ES-I3 (cell line): ENCODE measurements at regions not wholly inside any gene's neighbourhood (a gene's known extent, or its start where the extent isn't known, plus 50 kb on each side); places are given as distances from the start of the nearest gene placed in this dataset.

ENCODE experiments used
- H3K36me3 ChIP-seq: 2 replicates; pipeline ENCODE4 v1.6.1; 2013; ENCODE audit warnings: mild to moderate bottlenecking, low read length, control low read depth, moderate library complexity; ENCODE audit not compliant: insufficient read depth
- H3K4me1 ChIP-seq: 2 replicates; pipeline ENCODE4 v1.6.1; 2013; ENCODE audit warnings: mild to moderate bottlenecking, control low read depth, low read length; ENCODE audit not compliant: insufficient read depth
- H3K9ac ChIP-seq: 2 replicates; pipeline ENCODE4 v1.6.1; 2013; ENCODE audit warnings: low read depth, mild to moderate bottlenecking, low read length, moderate library complexity
- H3K9me3 ChIP-seq: 2 replicates; pipeline ENCODE4 v1.6.1; 2013; ENCODE audit warnings: mild to moderate bottlenecking, low read length, moderate library complexity; ENCODE audit not compliant: control insufficient read depth, insufficient read depth

DNA sequence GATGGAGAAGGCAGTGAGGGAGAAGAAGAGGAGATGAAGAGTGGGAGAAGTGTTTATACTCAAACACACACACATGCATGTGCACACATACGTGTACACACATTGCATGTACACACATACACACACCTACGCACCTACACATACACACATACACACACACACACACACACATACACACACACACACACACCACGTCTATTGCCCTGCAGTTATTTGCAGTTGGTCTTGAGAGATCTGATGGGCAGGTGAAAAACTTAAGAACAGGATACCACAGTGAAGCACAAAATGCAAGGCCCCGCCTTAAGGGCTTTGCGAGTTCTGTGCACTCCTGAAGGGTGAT lies 190.2 kb downstream of the MYCN start:
- Histone ChIP-seq H3K36me3 (no peaks in the 10 kb centered on the region), H3K4me1 (no peaks in the 10 kb centered on the region; the same call in 1 of the 2 replicates), H3K9me3 (no peaks in the 10 kb centered on the region)

DNA sequence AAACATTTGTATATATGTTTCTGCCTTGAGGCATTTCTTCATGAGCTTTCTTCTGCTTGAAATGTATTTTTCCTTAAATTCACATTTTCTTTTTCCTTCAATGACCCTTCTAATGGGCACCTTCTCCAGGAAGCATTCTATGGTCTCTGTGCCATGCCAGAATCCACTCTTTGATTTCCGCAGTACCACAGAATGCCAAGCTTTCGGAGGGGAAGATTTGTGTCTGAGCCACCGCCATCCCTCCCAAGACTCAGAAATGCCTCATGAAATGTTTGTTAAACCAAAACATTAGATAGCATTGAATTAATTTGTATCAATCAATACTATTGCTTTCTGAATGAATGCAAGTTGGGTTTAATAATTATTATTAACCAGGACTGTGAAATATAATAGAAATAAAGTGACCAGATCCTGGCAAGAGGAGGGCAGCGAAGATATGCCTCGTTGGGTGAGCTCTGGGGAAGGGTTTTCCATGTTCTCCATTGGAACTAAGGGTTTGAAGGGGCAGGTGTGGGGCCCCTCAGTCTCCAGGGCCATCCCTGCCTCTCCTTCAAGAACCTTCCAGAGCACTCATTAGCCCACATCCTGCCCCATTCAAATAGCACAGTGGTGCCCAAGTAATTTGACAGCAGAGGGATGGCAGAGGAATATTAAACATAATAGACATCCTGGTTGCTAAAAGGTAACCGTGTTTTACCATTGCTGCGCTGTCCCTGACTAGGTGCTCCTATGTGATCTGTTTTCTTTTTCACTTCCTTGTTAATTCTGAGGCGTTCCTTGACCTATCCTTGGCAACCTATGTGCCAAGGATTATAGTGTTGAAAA lies 189.6 kb downstream of the MYCN start:
- no peak overlapping the region for H3K9ac ChIP-seq
- no peaks in the 10 kb centered on the region for H3K9me3 ChIP-seq
- no peaks in the 10 kb centered on the region for H3K36me3 ChIP-seq

More for the DNA sequence above, 190.2 kb downstream of the MYCN start:
- H3K9ac ChIP-seq, result no peak overlapping the region

DNA sequence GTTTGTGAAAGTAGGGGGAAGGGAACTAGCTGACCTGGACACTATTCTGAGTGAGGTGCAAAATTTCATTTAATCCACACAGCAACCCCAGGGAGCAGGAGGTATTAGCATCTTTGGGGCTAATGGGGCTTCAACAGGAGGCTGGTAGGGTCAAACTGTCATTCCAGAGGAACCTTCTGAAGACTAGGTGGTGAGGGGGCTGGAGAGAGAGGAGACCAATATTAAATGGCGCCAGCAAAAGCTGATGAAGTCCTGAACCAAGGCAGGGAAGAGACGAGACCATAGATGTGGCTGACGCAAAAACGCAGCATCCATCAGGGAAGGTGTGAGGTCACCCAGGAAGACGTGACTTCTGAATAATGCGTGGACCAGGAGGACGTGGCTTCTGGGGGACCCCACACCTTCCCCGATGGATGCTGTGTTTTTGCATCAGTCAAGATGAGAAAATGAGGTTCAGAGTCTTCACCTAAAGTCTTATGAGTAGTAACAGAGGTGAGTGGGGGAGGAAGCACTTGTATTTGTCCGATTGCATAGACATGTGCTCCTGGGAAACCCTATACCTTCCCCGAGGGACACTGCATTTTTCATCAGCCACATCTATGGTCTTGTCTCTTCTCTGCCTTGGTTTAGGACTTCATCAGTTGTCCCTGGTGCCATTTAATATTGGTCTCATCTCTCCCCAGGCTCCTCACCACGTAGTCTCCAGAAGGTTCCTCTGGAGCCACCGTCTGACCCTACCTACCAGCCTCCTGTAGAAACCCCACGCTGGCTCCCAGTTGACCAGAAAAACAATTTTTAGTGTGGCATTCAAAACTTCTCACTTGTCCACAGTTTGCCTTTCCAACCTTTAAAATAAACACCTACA lies 188.6 kb downstream of the MYCN start:
- Histone ChIP-seq H3K36me3 (no peaks in the 10 kb centered on the region), H3K4me1 (no peaks in the 10 kb centered on the region; the same call in 1 of the 2 replicates), H3K9ac (no peak overlapping the region), H3K9me3 (no peaks in the 10 kb centered on the region)

More for the DNA sequence above, 189.6 kb downstream of the MYCN start:
- H3K4me1 ChIP-seq, result no peaks in the 10 kb centered on the region; the same call in 1 of the 2 replicates

- H3K9ac ChIP-seq, result no peak overlapping the region
- no peaks in the 10 kb centered on the region for H3K36me3 ChIP-seq
- H3K4me1 ChIP-seq, result no peaks in the 10 kb centered on the region; the same call in 1 of the 2 replicates
- H3K9me3 ChIP-seq, result no peaks in the 10 kb centered on the region
Measured at GRCh38 chr2:16127958-16128357, 187.6 kb downstream of the MYCN start.

- no peaks in the 10 kb centered on the region for H3K9me3 ChIP-seq
- no peak overlapping the region for H3K9ac ChIP-seq
- no peaks in the 10 kb centered on the region; the same call in 1 of the 2 replicates for H3K4me1 ChIP-seq
- H3K36me3 ChIP-seq, result no peaks in the 10 kb centered on the region
Measured at GRCh38 chr2:16127276-16127940, 187.1 kb downstream of the MYCN start.

- H3K9ac ChIP-seq, result no peak overlapping the region
- H3K36me3 ChIP-seq, result no peaks in the 10 kb centered on the region
- H3K9me3 ChIP-seq, result no peaks in the 10 kb centered on the region
- H3K4me1 ChIP-seq, result no peaks in the 10 kb centered on the region; the same call in 1 of the 2 replicates
Measured at GRCh38 chr2:16126517-16127275, 186.3 kb downstream of the MYCN start.

GRCh38 chr2:16125614-16126516 lies 185.5 kb downstream of the MYCN start:
- H3K36me3 ChIP-seq, result no peaks in the 10 kb centered on the region
- H3K9me3 ChIP-seq, result no peaks in the 10 kb centered on the region
- no peak overlapping the region for H3K9ac ChIP-seq
- no peaks in the 10 kb centered on the region; the same call in 1 of the 2 replicates for H3K4me1 ChIP-seq

DNA sequence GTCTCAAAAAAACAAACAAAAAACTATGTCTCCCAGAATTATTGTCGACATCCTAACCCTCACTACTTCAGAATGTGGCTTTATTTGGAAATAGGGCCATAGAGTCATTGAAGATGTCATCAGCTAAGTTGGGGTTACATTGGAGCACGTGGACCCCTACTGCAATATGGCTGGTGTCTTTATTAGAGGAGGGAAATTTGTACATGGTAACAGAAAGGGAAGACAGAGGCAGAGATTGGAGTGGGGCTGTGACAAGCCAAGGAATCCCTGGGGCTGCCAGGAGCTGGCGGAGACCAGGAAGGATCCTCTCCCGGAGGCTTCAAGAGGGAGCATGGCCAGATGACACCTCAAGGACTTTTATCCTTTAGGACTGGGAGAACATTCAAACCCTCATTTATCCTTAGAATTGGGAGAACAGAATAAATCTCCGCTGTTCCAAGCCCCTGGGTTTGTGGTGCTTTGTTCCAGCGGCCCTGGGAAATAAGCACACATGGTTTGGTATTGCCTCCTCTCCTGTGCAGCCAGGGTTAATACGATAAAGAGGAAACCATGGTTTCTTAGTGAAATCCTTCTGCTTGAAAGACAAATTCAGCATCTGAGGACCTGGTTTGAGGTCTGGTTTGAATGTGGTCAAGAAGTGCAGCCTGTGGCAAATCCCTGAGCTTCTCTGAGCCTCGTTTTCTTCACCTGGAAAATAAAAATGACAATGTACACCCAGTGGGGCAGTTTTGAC lies 184.7 kb downstream of the MYCN start:
- Histone ChIP-seq H3K36me3 (no peaks in the 10 kb centered on the region), H3K9me3 (no peaks in the 10 kb centered on the region), H3K4me1 (no peaks in the 10 kb centered on the region; the same call in 1 of the 2 replicates), H3K9ac (no peak overlapping the region)

GRCh38 chr2:16123856-16124780 lies 183.8 kb downstream of the MYCN start:
- H3K36me3 ChIP-seq, result no peaks in the 10 kb centered on the region
- H3K9me3 ChIP-seq, result no peaks in the 10 kb centered on the region
- H3K9ac ChIP-seq, result no peak overlapping the region
- no peaks in the 10 kb centered on the region; the same call in 1 of the 2 replicates for H3K4me1 ChIP-seq

DNA sequence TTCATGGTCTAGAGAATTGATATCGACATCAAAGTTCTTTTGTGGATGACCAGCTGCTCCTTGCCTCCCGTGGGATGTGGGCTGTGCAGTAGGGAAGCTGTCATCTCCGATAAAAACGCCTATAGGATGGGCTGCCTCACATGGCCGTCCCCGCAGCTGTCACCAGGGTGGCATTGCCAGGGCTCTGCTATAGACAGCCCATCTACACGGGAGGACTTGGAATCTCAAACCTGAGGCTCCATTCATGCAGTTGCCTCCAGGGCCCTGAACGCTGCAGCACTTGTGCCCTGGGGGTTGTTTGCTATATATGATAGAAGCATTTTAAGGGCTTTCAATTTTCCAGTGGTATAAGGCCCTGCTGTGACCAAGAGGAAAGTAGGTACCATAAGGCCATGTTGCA lies 183.1 kb downstream of the MYCN start:
- Histone ChIP-seq H3K4me1 (no peaks in the 10 kb centered on the region; the same call in 1 of the 2 replicates), H3K9me3 (no peaks in the 10 kb centered on the region), H3K9ac (no peak overlapping the region), H3K36me3 (no peaks in the 10 kb centered on the region)

DNA sequence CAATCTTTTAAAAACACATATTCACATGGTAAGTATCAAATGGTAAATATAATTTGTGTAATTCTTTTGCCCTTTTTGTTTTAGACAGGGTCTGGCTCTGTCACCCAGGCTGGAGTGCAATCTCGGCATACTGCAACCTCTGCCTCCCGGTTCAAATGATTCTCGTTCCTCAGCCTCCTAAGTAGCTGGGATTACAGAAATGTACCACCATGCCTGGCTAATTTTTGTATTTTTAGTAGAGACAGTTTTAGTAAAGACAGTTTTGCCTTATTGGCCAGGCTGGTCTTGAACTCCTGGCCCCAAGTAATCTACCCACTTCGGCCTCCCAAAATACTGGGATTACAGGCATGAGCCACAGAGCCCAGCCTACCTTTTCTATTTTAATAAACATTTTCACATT lies 182.2 kb downstream of the MYCN start:
- Histone ChIP-seq H3K36me3 (no peaks in the 10 kb centered on the region), H3K9ac (no peak overlapping the region), H3K4me1 (no peaks in the 10 kb centered on the region; the same call in 1 of the 2 replicates), H3K9me3 (no peaks in the 10 kb centered on the region)

- H3K9me3 ChIP-seq, result no peaks in the 10 kb centered on the region
- H3K4me1 ChIP-seq, result no peaks in the 10 kb centered on the region; the same call in 1 of the 2 replicates
- no peak overlapping the region for H3K9ac ChIP-seq
- H3K36me3 ChIP-seq, result no peaks in the 10 kb centered on the region
Measured at GRCh38 chr2:16121986-16122390, 181.6 kb downstream of the MYCN start.
